ENCODE measurements at regions not wholly inside any gene's neighbourhood (a gene's known extent, or its start where the extent isn't known, plus 50 kb on each side); places are given as distances from the start of the nearest gene placed in this dataset.

- no peak overlapping the region for H3K27ac ChIP-seq
- H3K4me1 ChIP-seq (ENCODE audit: insufficient read depth) = no peaks in the 10 kb centered on the region
- intact Hi-C loops (cut with DNase I) = no loop called here
- H3K36me3 ChIP-seq = no peaks in the 10 kb centered on the region
- no peak overlapping the region for H3K4me3 ChIP-seq
- DNase-seq = no peak
- no peak for TF ChIP-seq POLR2A (IDR thresholded peaks at IDR 0.05)
- TF ChIP-seq CTCF (IDR thresholded peaks at IDR 0.05) = no peak
- TF ChIP-seq EP300 (IDR thresholded peaks at IDR 0.05) = no peak
- WGBS, 3 donors = 81 to 92% (median 90%) methylated on average over 4 of the region's 4 CpGs
- no peaks in the 10 kb centered on the region for H3K27me3 ChIP-seq
- H3K9me3 ChIP-seq = no peaks in the 10 kb centered on the region
Observed at GRCh38 chr21:28485301-28486022, 507.2 kb downstream of the LTN1 start.

- no peak overlapping the region for H3K4me3 ChIP-seq
- no peaks in the 10 kb centered on the region for H3K36me3 ChIP-seq
- no peaks in the 10 kb centered on the region for H3K9me3 ChIP-seq
- WGBS, 3 donors = 71 to 72% (median 71%) methylated on average over 3 of the region's 3 CpGs
- TF ChIP-seq CTCF (IDR thresholded peaks at IDR 0.05) = no peak
- no peak for TF ChIP-seq POLR2A (IDR thresholded peaks at IDR 0.05)
- no peak for TF ChIP-seq EP300 (IDR thresholded peaks at IDR 0.05)
- no peak overlapping the region for H3K27ac ChIP-seq
- no peak for DNase-seq
- no peaks in the 10 kb centered on the region for H3K27me3 ChIP-seq
- intact Hi-C loops (cut with DNase I) = no loop called here
- no peaks in the 10 kb centered on the region for H3K4me1 ChIP-seq (ENCODE audit: insufficient read depth)
Observed at GRCh38 chr21:28483301-28484035, 509.2 kb downstream of the LTN1 start.

GRCh38 chr21:28482657-28483056, 510.0 kb downstream of the LTN1 start:
- Histone ChIP-seq H3K4me1 (ENCODE audit: insufficient read depth) (no peaks in the 10 kb centered on the region), H3K27ac (no peak overlapping the region), H3K27me3 (no peaks in the 10 kb centered on the region), H3K36me3 (no peaks in the 10 kb centered on the region), H3K4me3 (no peak overlapping the region), H3K9me3 (no peaks in the 10 kb centered on the region)
- 90 to 95% (median 91%) methylated on average over 4 of the region's 4 CpGs for WGBS, 3 donors
- no peak for DNase-seq
- intact Hi-C loops (cut with DNase I) = no loop called here
- no peak for TF ChIP-seq CTCF (IDR thresholded peaks at IDR 0.05)
- no peak for TF ChIP-seq EP300 (IDR thresholded peaks at IDR 0.05)
- TF ChIP-seq POLR2A (IDR thresholded peaks at IDR 0.05) = no peak

- no peak overlapping the region for H3K4me3 ChIP-seq
- WGBS, 3 donors = 77 to 82% (median 80%) methylated on average over 5 of the region's 5 CpGs
- no peak overlapping the region for H3K27ac ChIP-seq
- H3K27me3 ChIP-seq = no peaks in the 10 kb centered on the region
- TF ChIP-seq POLR2A (IDR thresholded peaks at IDR 0.05) (no peak), EP300 (IDR thresholded peaks at IDR 0.05) (no peak), CTCF (IDR thresholded peaks at IDR 0.05) (no peak)
- intact Hi-C loops (cut with DNase I) = no loop called here
- DNase-seq = no peak
- no peaks in the 10 kb centered on the region for H3K4me1 ChIP-seq (ENCODE audit: insufficient read depth)
- H3K9me3 ChIP-seq = no peaks in the 10 kb centered on the region
- H3K36me3 ChIP-seq = no peaks in the 10 kb centered on the region
Observed at GRCh38 chr21:28480470-28480869, 512.2 kb downstream of the LTN1 start.
